Hepatocyte (in vitro differentiated cells): ENCODE measurements at regions not wholly inside any gene's neighbourhood (a gene's known extent, or its start where the extent isn't known, plus 50 kb on each side); places are given as distances from the start of the nearest gene placed in this dataset.

ENCODE experiments used
- EZH2 ChIP-seq: fragments of 200-600 bp; sonication (generic); IDR thresholded peaks from 2 replicates; pipeline ENCODE4 v1.6.1; 2016; ENCODE audit warnings: antibody characterized with exemption, mild to moderate bottlenecking, borderline replicate concordance
- EZH2phosphoT487 ChIP-seq: fragments of 200-600 bp; sonication (generic); IDR thresholded peaks from one replicate; pipeline ENCODE4 v1.6.1; 2018; ENCODE audit warnings: antibody characterized with exemption, mild to moderate bottlenecking, low read depth, moderate library complexity; ENCODE audit not compliant: unreplicated experiment, severe bottlenecking
- TF ChIP-seq, protein P1 (sequence below): fragments of 200-600 bp; sonication (generic); IDR thresholded peaks from 2 replicates; pipeline ENCODE4 v1.5.1; 2016; ENCODE audit warnings: antibody characterized with exemption, mild to moderate bottlenecking; ENCODE audit not compliant: poor library complexity

DNA sequence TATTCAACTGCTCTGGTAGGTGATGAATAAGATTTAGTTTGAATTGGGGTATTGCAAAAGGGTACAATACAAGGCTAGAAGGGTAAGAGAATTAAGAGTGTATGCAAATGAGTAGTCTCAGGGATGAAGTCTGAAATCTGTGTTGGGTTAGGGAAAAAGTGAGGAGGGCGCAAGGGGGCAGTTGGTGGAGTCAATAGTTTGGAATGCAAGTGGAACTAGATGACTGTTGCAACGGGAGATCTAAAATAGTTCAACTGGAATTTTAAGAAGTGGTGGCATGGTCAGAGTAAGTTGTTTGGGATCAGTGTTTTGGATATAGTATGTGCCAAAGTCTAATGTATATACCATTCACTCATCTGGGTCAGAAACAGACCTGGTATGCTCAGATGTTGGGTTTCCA lies 329.6 kb downstream of the GJA1 start:
- TF ChIP-seq, protein P1, sequence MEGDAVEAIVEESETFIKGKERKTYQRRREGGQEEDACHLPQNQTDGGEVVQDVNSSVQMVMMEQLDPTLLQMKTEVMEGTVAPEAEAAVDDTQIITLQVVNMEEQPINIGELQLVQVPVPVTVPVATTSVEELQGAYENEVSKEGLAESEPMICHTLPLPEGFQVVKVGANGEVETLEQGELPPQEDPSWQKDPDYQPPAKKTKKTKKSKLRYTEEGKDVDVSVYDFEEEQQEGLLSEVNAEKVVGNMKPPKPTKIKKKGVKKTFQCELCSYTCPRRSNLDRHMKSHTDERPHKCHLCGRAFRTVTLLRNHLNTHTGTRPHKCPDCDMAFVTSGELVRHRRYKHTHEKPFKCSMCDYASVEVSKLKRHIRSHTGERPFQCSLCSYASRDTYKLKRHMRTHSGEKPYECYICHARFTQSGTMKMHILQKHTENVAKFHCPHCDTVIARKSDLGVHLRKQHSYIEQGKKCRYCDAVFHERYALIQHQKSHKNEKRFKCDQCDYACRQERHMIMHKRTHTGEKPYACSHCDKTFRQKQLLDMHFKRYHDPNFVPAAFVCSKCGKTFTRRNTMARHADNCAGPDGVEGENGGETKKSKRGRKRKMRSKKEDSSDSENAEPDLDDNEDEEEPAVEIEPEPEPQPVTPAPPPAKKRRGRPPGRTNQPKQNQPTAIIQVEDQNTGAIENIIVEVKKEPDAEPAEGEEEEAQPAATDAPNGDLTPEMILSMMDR = no peak
- no peak for TF ChIP-seq EZH2phosphoT487
- TF ChIP-seq EZH2 = no peak
